ENCODE measurements at regions not wholly inside any gene's neighbourhood (a gene's known extent, or its start where the extent isn't known, plus 50 kb on each side); places are given as distances from the start of the nearest gene placed in this dataset.

- no peak for TF ChIP-seq ZNF462 (CRISPR knock-in tag; IDR thresholded peaks at IDR 0.05)
These were observed 144.3 kb upstream of the NREP start (continued) for GRCh38 chr5:111901296-111901695.

- Mint-ChIP-seq H3K36me3 (ENCODE audit: low read depth) (no peaks in the 10 kb centered on the region; the same call in 2 of the 3 replicates), H3K27me3 (ENCODE audit: insufficient read depth, low read depth, poor library complexity) (peaks cover 2% of the 10 kb centered on the region), H3K4me3 (no peak overlapping the region), H3K9me3 (peaks cover under 1% of the 10 kb centered on the region; the same call in 1 of the 3 replicates), H3K27ac (no peak overlapping the region), H3K4me1 (no peaks in the 10 kb centered on the region)
- Histone ChIP-seq H4K20me1 (replicated peaks; ENCODE audit: insufficient read depth) (no peaks in the 10 kb centered on the region), H3K27me3 (ENCODE audit: insufficient read depth) (no peaks in the 10 kb centered on the region), H3K4me2 (no peak overlapping the region), H3K79me2 (replicated peaks; ENCODE audit: insufficient read depth) (no peaks in the 10 kb centered on the region), H3K36me3 (ENCODE audit: insufficient read depth) (no peaks in the 10 kb centered on the region; the same call in 1 of the 2 replicates), H2AFZ (no peak overlapping the region), H3K27ac (ENCODE audit: low read depth) (no peak overlapping the region), H3K4me1 (ENCODE audit: insufficient read depth) (no peaks in the 10 kb centered on the region), H3K9me2 (ENCODE audit: insufficient read depth) (no peaks in the 10 kb centered on the region), H3K4me3 (no peak overlapping the region), H3F3A (replicated peaks; ENCODE audit: low read depth) (no peaks in the 10 kb centered on the region)
- DNase-seq (ENCODE audit: low spot score) = no peak
- no peak for ATAC-seq
- TF ChIP-seq CTCF (conservative IDR thresholded peaks at IDR 0.05; ENCODE audit: low read depth in 2 of 2) (no peak), NANOG (IDR thresholded peaks at IDR 0.05; ENCODE audit: borderline replicate concordance) (no peak), ZNF331 (CRISPR knock-in tag; IDR thresholded peaks at IDR 0.05; ENCODE audit: low read depth) (no peak), REST (IDR thresholded peaks at IDR 0.05; ENCODE audit: unreplicated experiment) (no peak), CREB1 (CRISPR knock-in tag; IDR thresholded peaks at IDR 0.05; ENCODE audit: low read depth) (no peak), EZH2phosphoT487 (IDR thresholded peaks at IDR 0.05; ENCODE audit: unreplicated experiment) (no peak)
These were observed 136.0 kb upstream of the NREP start for GRCh38 chr5:111892949-111893348.

Measured in GM23338 (cell line).